Naive B cell (primary cell): ENCODE measurements at regions not wholly inside any gene's neighbourhood (a gene's known extent, or its start where the extent isn't known, plus 50 kb on each side); places are given as distances from the start of the nearest gene placed in this dataset.
A peak's percentile ranks its signal among the peaks of the same experiment; 100 is the strongest.

Experiments
- ATAC-seq, 2 donors: fragments of 150-1000 bp; cut with Tn5 transposase; 2 replicates each; pipeline ENCODE4 v1.10.0; 2021; ENCODE audit warnings: low read depth in 2 of 2, mild to moderate bottlenecking in 2 of 2, moderate library complexity in 2 of 2
- DNase-seq: peaks from one replicate; pipeline ENCODE4 v3.0.0; 2022
- H3K27ac Mint-ChIP-seq, 6 donors: one replicate each; pipeline ENCODE4 v1.8.0; 2020 to 2022; ENCODE audit warnings: mild to moderate bottlenecking in 6 of 6, mixed read lengths in 6 of 6, moderate library complexity in 5 of 6, inconsistent platforms in 2 of 6
- H3K27me3 Mint-ChIP-seq, 3 donors: one replicate each; pipeline ENCODE4 v1.8.0; 2021 to 2022; ENCODE audit warnings: mixed read lengths in 3 of 3, mild to moderate bottlenecking in 1 of 3
- H3K36me3 Mint-ChIP-seq, 2 donors: one replicate each; pipeline ENCODE4 v1.8.0; 2020 to 2022; ENCODE audit warnings: mixed read lengths in 2 of 2, inconsistent platforms in 1 of 2, mild to moderate bottlenecking in 1 of 2
- H3K4me1 Mint-ChIP-seq, 3 donors: one replicate each; pipeline ENCODE4 v1.8.0; 2020 to 2022; ENCODE audit warnings: mixed read lengths in 3 of 3, inconsistent platforms in 1 of 3, mild to moderate bottlenecking in 1 of 3, moderate library complexity in 1 of 3
- H3K4me3 Mint-ChIP-seq, 8 donors: one replicate each; pipeline ENCODE4 v1.8.0; 2020 to 2022; ENCODE audit warnings: mild to moderate bottlenecking in 8 of 8, mixed read lengths in 8 of 8, moderate library complexity in 8 of 8, inconsistent platforms in 2 of 8
- H3K9me3 Mint-ChIP-seq, 7 donors: one replicate each; pipeline ENCODE4 v1.8.0; 2020 to 2022; ENCODE audit warnings: mixed read lengths in 7 of 7, mild to moderate bottlenecking in 5 of 7, inconsistent platforms in 2 of 7, moderate library complexity in 1 of 7

- Mint-ChIP-seq H3K27ac (no peak overlapping the region), H3K4me3 (no peak overlapping the region), H3K4me1 (no peaks in the 10 kb centered on the region), H3K36me3 (peaks cover 0 to 10% of the 10 kb centered on the region in 2 donors), H3K9me3 (peaks cover 3 to 22% (median 18%) of the 10 kb centered on the region in 7 donors), H3K27me3 (peaks cover 0 to 4% (median 0%) of the 10 kb centered on the region in 3 donors)
- no peak for ATAC-seq
- DNase-seq = no peak
Observed at GRCh38 chr4:17164666-17165065, 266.2 kb upstream of the LDB2 start.

DNA sequence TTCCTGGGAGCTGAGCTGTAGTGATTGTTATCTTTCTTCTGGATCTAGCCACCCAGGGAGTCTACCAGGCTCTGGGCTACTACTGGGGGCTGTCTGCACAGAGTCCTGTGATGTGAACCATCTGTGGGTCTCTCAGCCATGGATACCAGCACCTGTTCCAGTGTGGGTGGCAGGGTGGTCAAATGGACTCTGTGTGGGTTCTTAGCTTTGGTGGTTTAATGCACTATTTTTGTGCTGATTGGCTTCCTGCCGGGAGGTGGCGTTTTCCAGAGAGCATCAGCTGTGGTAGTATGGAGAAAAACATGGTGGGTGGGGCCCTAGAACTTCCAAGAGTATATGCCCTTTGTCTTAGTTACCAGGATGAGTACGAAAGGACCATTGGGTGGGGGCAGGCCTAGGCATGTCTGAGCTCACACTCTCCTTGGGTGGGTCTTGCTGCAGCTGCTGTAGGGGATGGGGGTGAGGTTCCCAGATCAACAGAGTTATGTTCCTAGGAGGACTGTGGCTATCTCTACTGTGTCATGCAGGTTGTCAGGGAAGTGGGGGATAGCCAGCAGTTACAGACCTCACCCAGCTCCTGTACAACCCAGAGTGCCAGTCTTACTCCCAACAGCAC is 264.8 kb upstream of the LDB2 start:
- peaks cover 3 to 24% (median 20%) of the 10 kb centered on the region in 7 donors for H3K9me3 Mint-ChIP-seq
- peaks cover 0 to 4% (median 0%) of the 10 kb centered on the region in 3 donors for H3K27me3 Mint-ChIP-seq
- peak overlapping the region in 1 of 8 donors; percentile 5 for H3K4me3 Mint-ChIP-seq
- DNase-seq = no peak
- peaks cover 0 to 10% of the 10 kb centered on the region in 2 donors for H3K36me3 Mint-ChIP-seq
- H3K27ac Mint-ChIP-seq = no peak overlapping the region
- H3K4me1 Mint-ChIP-seq = no peaks in the 10 kb centered on the region
- no peak for ATAC-seq

DNA sequence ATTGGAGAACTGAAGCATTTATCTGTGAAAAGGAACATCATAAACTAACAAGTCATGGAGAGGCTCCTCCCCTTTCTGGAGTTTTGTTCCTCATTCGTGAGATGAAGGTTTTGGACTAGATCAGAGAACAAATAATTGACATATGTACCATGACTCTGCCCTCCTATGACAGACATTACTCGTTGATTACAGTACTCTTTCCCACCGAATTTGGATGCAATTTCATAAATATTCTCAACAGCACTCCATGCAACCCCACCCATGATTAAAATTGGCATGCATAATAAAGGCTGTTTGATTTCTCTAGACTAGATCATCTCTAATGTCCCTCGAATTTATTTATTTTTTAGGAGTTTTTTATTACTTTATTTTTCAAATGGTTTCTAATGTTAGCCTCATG is 258.9 kb upstream of the LDB2 start:
- peaks cover 1 to 23% (median 13%) of the 10 kb centered on the region in 7 donors for H3K9me3 Mint-ChIP-seq
- no peak overlapping the region for H3K4me3 Mint-ChIP-seq
- DNase-seq = no peak
- H3K36me3 Mint-ChIP-seq = no peaks in the 10 kb centered on the region
- H3K27me3 Mint-ChIP-seq = no peaks in the 10 kb centered on the region
- no peak overlapping the region for H3K27ac Mint-ChIP-seq
- ATAC-seq = no peak
- H3K4me1 Mint-ChIP-seq = no peaks in the 10 kb centered on the region

- DNase-seq (no peak), ATAC-seq (no peak)
- no peak overlapping the region for H3K27ac Mint-ChIP-seq
- no peaks in the 10 kb centered on the region for H3K36me3 Mint-ChIP-seq
- peaks cover 0 to 15% (median 5%) of the 10 kb centered on the region in 7 donors for H3K9me3 Mint-ChIP-seq
- no peaks in the 10 kb centered on the region for H3K27me3 Mint-ChIP-seq
- no peaks in the 10 kb centered on the region for H3K4me1 Mint-ChIP-seq
- H3K4me3 Mint-ChIP-seq = no peak overlapping the region
Observed at GRCh38 chr4:17155486-17155885, 257.0 kb upstream of the LDB2 start.

DNA sequence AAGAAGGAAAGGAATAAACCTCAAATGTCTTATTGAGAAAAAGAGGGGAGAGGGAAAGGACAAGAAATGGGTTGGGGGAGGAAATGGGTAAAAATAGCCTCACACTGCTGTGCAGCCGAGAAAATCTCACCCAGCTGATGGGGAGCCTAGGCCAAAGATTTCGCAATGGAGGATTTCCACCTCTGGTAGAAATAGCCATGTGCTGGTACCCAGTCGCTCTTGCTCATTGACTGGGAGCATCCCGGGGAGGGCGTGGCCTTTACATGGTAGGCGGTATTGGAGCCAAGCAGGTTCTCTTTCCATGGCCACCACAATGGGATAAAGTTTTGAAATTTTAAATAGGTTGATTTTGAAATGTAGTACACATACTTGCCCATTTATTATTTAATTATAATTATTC is 255.1 kb upstream of the LDB2 start:
- ATAC-seq = no peak
- Mint-ChIP-seq H3K4me3 (peak overlapping the region in 1 of 8 donors; percentile 34), H3K4me1 (no peaks in the 10 kb centered on the region), H3K36me3 (no peaks in the 10 kb centered on the region), H3K27ac (no peak overlapping the region), H3K9me3 (peaks cover 0 to 18% (median 8%) of the 10 kb centered on the region in 7 donors), H3K27me3 (no peaks in the 10 kb centered on the region)
- no peak for DNase-seq

DNA sequence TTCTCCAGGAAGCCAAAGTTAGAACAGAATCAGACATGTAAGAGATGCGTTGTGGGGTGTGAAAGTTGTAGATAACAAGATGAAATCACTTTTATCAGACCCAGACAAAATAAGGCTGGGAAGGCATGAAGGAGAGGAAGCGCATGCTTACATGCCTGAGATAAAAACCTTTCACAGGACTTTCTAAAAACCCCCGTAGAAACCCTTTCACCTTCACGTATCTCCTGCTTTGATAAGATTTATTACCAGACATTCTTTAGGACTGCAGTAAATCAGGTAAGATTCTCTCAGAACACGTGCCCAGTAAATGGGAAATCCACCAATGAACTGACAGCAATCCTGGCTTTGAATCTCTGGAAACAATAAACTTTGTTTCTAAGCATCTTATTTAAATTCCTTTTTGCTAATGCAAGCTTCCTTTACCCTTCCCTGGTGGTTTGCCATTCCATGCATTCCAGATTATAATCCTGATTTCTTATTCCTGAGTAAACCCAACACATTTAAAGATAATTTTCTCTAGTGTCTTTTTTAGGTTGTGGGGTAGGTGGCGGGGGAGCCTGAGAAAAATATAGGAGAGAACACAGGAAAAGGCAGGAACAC is 254.6 kb upstream of the LDB2 start:
- peak overlapping the region in 1 of 6 donors; percentile 22 for H3K27ac Mint-ChIP-seq
- DNase-seq (no peak), ATAC-seq (no peak)
- no peaks in the 10 kb centered on the region for H3K36me3 Mint-ChIP-seq
- no peaks in the 10 kb centered on the region for H3K27me3 Mint-ChIP-seq
- H3K9me3 Mint-ChIP-seq = peaks cover 0 to 18% (median 8%) of the 10 kb centered on the region in 7 donors
- H3K4me3 Mint-ChIP-seq = no peak overlapping the region
- H3K4me1 Mint-ChIP-seq = no peaks in the 10 kb centered on the region

DNA sequence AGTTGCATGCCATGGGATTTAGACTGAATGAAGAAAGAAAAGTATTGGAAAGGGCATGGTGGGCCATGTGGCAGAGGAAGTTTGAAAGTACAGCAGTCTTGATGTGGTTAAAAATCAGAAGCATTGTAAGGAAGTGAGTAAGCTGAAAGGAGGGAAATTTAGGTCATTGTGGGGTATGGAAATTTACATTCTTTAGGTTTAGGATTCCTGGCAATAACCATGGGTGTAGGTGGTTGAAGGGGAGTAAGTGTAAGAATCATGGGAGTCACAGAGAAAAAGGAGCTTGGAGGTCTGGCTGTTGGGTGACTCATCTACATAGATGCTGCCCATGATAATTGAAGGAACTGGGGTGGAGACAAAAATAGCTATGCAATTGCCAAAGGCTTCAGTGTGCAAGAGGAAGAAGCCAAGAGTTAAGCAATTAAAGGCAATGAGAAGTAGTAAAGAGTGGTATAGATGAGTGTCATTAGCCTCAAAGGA is 243.8 kb upstream of the LDB2 start:
- Mint-ChIP-seq H3K4me1 (no peaks in the 10 kb centered on the region), H3K36me3 (no peaks in the 10 kb centered on the region), H3K9me3 (peaks cover 9 to 40% (median 25%) of the 10 kb centered on the region in 7 donors), H3K27me3 (peaks cover 0 to 4% (median 0%) of the 10 kb centered on the region in 3 donors), H3K27ac (no peak overlapping the region), H3K4me3 (no peak overlapping the region)
- ATAC-seq (no peak), DNase-seq (no peak)

GRCh38 chr4:17138847-17139246 is 240.4 kb upstream of the LDB2 start:
- Mint-ChIP-seq H3K27me3 (peaks cover 0 to 7% (median 0%) of the 10 kb centered on the region in 3 donors), H3K27ac (no peak overlapping the region), H3K36me3 (no peaks in the 10 kb centered on the region), H3K4me1 (no peaks in the 10 kb centered on the region), H3K4me3 (no peak overlapping the region), H3K9me3 (peaks cover 14 to 39% (median 22%) of the 10 kb centered on the region in 7 donors)
- DNase-seq = no peak
- ATAC-seq = no peak

GRCh38 chr4:17134565-17134964 is 236.1 kb upstream of the LDB2 start:
- Mint-ChIP-seq H3K27ac (no peak overlapping the region), H3K4me3 (peak overlapping the region in 1 of 8 donors; percentile 3), H3K4me1 (no peaks in the 10 kb centered on the region), H3K9me3 (peaks cover 5 to 43% (median 18%) of the 10 kb centered on the region in 7 donors), H3K27me3 (peaks cover 0 to 7% (median 0%) of the 10 kb centered on the region in 3 donors), H3K36me3 (no peaks in the 10 kb centered on the region)
- DNase-seq (no peak), ATAC-seq (no peak)

DNA sequence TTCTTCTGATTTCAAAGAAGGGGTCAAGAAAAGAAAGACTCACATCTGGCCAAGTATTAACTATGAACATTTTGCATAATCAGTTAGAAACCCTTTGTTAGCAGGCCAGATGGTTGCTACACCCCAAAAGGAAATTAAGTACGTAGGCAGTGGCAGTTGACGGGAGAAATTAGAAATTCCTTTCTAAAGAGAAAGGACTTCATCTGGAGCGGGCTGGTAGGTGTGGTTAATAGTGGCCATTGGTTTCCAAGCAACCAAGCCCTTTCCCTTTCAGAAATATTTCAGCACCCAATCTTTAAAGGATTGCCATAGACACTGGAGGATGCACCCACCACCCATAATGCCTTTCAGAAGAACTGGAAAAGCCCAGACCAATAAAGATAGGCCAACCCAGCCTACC is 235.7 kb upstream of the LDB2 start:
- Mint-ChIP-seq H3K4me1 (no peaks in the 10 kb centered on the region), H3K4me3 (no peak overlapping the region), H3K27me3 (peaks cover 0 to 7% (median 0%) of the 10 kb centered on the region in 3 donors), H3K27ac (no peak overlapping the region), H3K36me3 (no peaks in the 10 kb centered on the region), H3K9me3 (peaks cover 5 to 38% (median 14%) of the 10 kb centered on the region in 7 donors)
- DNase-seq = no peak
- no peak for ATAC-seq

DNA sequence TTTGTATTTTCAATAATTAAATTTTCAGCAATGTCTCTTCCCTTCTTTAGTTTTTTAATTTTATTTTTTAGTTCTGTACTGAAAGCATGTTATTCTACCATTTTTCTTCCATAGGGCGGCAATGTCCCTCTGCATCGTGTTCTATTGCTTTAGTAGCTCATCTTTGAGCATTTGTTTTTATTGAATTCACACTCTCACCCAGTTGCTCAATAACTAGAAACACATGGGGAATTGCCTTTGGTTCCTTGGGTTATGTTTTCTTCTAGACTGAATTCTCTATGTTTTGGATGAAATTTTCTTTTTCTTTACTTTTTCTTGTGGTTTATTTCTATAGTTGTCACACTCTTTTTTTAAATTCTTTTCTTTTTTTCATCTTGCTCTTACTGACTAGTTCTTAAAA is 233.8 kb upstream of the LDB2 start:
- H3K4me3 Mint-ChIP-seq = no peak overlapping the region
- H3K4me1 Mint-ChIP-seq = no peaks in the 10 kb centered on the region
- peaks cover 0 to 19% (median 6%) of the 10 kb centered on the region in 7 donors for H3K9me3 Mint-ChIP-seq
- peaks cover 0 to 7% (median 0%) of the 10 kb centered on the region in 3 donors for H3K27me3 Mint-ChIP-seq
- H3K36me3 Mint-ChIP-seq = no peaks in the 10 kb centered on the region
- DNase-seq = no peak
- no peak overlapping the region for H3K27ac Mint-ChIP-seq
- ATAC-seq = no peak

DNA sequence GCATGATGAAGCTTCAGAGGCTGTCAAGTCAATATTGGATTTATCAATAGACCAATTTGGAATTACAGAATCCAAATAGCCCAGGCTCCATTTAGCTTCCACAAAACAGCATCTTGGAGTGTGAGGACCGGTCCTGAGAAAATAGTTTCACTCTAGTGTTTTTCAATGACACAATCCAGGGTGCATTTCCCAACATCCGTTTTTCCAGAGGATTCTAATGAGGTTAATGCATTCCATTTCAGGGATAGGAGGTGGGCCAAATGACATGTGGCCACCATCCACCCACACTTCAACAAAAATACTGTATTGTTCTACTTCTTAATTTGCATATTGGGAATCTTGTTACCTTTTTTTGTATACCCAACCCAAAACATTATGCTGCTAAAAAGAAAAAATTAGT is 229.8 kb upstream of the LDB2 start:
- DNase-seq (no peak), ATAC-seq (no peak)
- Mint-ChIP-seq H3K36me3 (no peaks in the 10 kb centered on the region), H3K4me1 (no peaks in the 10 kb centered on the region), H3K27me3 (no peaks in the 10 kb centered on the region), H3K27ac (no peak overlapping the region), H3K9me3 (peaks cover 0 to 19% (median 4%) of the 10 kb centered on the region in 7 donors), H3K4me3 (no peak overlapping the region)

DNA sequence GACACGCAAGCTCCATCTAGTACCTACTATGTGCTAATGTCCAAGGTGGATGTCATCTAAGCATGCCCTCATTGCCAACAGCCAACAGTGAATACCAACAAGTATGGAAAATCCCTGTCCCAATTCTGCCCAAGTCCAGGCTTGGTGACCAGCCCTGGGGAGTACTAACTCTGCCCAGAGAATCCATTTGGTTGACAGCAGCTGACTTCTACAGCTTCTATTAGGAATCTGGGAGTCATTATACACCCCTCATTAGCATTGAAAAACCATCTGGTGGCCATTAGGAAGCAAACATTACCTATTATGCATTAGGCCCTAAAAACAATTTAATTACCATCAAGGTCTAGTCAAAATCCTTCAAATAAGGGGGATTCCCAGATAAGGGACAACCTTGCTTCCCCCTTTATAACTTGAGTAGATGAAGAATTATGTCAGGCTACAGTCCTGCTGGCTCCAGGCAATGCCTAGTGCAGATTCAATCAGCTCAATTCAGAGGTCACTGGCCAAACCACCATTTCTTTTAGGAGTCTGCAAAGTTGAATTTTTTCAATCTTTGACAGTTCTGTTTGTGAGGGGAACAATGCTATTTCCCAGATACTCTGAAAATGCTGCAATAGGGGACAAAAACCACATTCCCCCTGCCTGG is 228.0 kb upstream of the LDB2 start:
- Mint-ChIP-seq H3K27me3 (no peaks in the 10 kb centered on the region), H3K27ac (no peak overlapping the region), H3K4me3 (no peak overlapping the region), H3K4me1 (no peaks in the 10 kb centered on the region), H3K36me3 (no peaks in the 10 kb centered on the region), H3K9me3 (peaks cover 0 to 11% (median 4%) of the 10 kb centered on the region in 7 donors)
- DNase-seq (no peak), ATAC-seq (no peak)

DNA sequence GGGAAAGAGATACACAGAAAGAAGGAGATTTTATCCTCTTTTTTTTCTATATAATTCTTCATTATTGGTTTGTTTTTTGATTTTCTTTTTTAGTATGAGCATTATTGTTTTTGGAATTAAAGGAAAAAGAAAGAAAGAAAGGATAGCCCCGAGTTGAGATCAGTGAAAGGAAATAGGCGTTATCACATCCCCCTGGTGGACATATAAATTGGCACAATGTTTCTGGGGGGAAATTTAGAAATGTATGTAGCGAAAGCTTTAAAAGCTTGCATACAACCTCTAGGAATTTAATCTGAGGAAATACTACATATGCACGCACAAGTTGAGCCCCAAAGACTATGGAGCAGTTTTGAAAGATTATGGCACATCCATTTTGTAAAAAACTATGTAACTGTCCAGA is 226.3 kb upstream of the LDB2 start:
- ATAC-seq = no peak
- peaks cover 0 to 12% (median 3%) of the 10 kb centered on the region in 7 donors for H3K9me3 Mint-ChIP-seq
- no peak overlapping the region for H3K27ac Mint-ChIP-seq

More for the DNA sequence above, 226.3 kb upstream of the LDB2 start:
- DNase-seq = no peak
- H3K36me3 Mint-ChIP-seq = no peaks in the 10 kb centered on the region
- H3K4me3 Mint-ChIP-seq = no peak overlapping the region
- H3K4me1 Mint-ChIP-seq = no peaks in the 10 kb centered on the region
- no peaks in the 10 kb centered on the region for H3K27me3 Mint-ChIP-seq
